SK-N-SH treated with all-trans-retinoic acid at 6 μM for 48 hours (cell line): ENCODE measurements at regions not wholly inside any gene's neighbourhood (a gene's known extent, or its start where the extent isn't known, plus 50 kb on each side); places are given as distances from the start of the nearest gene placed in this dataset.

Experiments
- ATAC-seq: fragments of 200-7000 bp; cut with Tn5 transposase; 3 replicates; pipeline ENCODE4 v1.9.1; 2020; ENCODE audit warnings: mild to moderate bottlenecking, moderate library complexity
- ARNTL ChIP-seq: fragments of 450-650 bp; formaldehyde crosslinking; IDR thresholded peaks from 2 replicates; pipeline ENCODE4 v1.5.0; 2020; ENCODE audit warnings: low read depth, mild to moderate bottlenecking, moderate library complexity, borderline replicate concordance
- CSDC2 ChIP-seq: fragments of 250-450 bp; sonication (Bioruptor Pico); IDR thresholded peaks from 2 replicates; pipeline ENCODE4 v1.5.0; 2020; ENCODE audit warnings: mild to moderate bottlenecking, moderate library complexity
- ESRRG ChIP-seq: fragments of 250-450 bp; sonication (Bioruptor Pico); IDR thresholded peaks from 2 replicates; pipeline ENCODE4 v1.6.1; 2021; ENCODE audit warnings: mild to moderate bottlenecking
- PATZ1 ChIP-seq: fragments of 250-450 bp; sonication (Bioruptor Pico); IDR thresholded peaks from 2 replicates; pipeline ENCODE4 v1.8.0; 2020; ENCODE audit warnings: mild to moderate bottlenecking, moderate library complexity, borderline replicate concordance
- POU6F1 ChIP-seq: fragments of 250-450 bp; sonication (Bioruptor Pico); IDR thresholded peaks from 2 replicates; pipeline ENCODE4 v1.8.0; 2021; ENCODE audit warnings: low read depth, mild to moderate bottlenecking, moderate library complexity, borderline replicate concordance
- PPARA ChIP-seq: fragments of 250-450 bp; sonication (Bioruptor Pico); IDR thresholded peaks from 2 replicates; pipeline ENCODE4 v1.5.0; 2020; ENCODE audit warnings: mild to moderate bottlenecking, borderline replicate concordance
- RARB ChIP-seq: fragments of 250-450 bp; sonication (Bioruptor Pico); IDR thresholded peaks from 2 replicates; pipeline ENCODE4 v1.8.0; 2021; ENCODE audit warnings: mild to moderate bottlenecking, moderate library complexity
- SNAI2 ChIP-seq: fragments of 250-450 bp; sonication (Bioruptor Pico); IDR thresholded peaks from 2 replicates; pipeline ENCODE4 v1.5.0; 2020; ENCODE audit warnings: mild to moderate bottlenecking, moderate library complexity
- TOX ChIP-seq: fragments of 250-450 bp; sonication (Bioruptor Pico); IDR thresholded peaks from 2 replicates; pipeline ENCODE4 v1.8.0; 2021; ENCODE audit warnings: mild to moderate bottlenecking, moderate library complexity, borderline replicate concordance
- TSHZ2 ChIP-seq: fragments of 250-450 bp; sonication (Bioruptor Pico); IDR thresholded peaks from 2 replicates; pipeline ENCODE4 v1.5.0; 2020; ENCODE audit warnings: mild to moderate bottlenecking, moderate library complexity
- ZFP3 ChIP-seq: fragments of 250-450 bp; sonication (Bioruptor Pico); IDR thresholded peaks from 2 replicates; pipeline ENCODE4 v1.5.0; 2020; ENCODE audit warnings: mild to moderate bottlenecking, moderate library complexity
- ZFP30 ChIP-seq: fragments of 450-650 bp; formaldehyde crosslinking; IDR thresholded peaks from 2 replicates; pipeline ENCODE4 v1.5.0; 2022; ENCODE audit warnings: mild to moderate bottlenecking, moderate library complexity
- ZNF70 ChIP-seq: fragments of 450-650 bp; formaldehyde crosslinking; IDR thresholded peaks from 2 replicates; pipeline ENCODE4 v1.5.0; 2020; ENCODE audit warnings: mild to moderate bottlenecking, moderate library complexity

- no peak for TF ChIP-seq TSHZ2 (CRISPR knock-in tag)
- no peak for TF ChIP-seq ARNTL (CRISPR knock-in tag)
- no peak for TF ChIP-seq POU6F1
- TF ChIP-seq TOX (CRISPR knock-in tag): no peak
Observed at GRCh38 chr2:120844070-120844738, 108.5 kb downstream of the GLI2 start (continued).

- no peak for ATAC-seq
Observed at GRCh38 chr2:120845277-120845676, 109.6 kb downstream of the GLI2 start.

GRCh38 chr2:120846406-120847095 is 110.9 kb downstream of the GLI2 start:
- no peak for ATAC-seq
- TF ChIP-seq CSDC2 (CRISPR knock-in tag) (no peak), RARB (no peak), PATZ1 (no peak), POU6F1 (no peak), PPARA (CRISPR knock-in tag) (no peak), TSHZ2 (CRISPR knock-in tag) (no peak), ESRRG (CRISPR knock-in tag) (no peak), ZNF70 (CRISPR knock-in tag) (no peak), TOX (CRISPR knock-in tag) (no peak), SNAI2 (CRISPR knock-in tag) (no peak)

More at GRCh38 chr2:120845277-120845676, 109.6 kb downstream of the GLI2 start:
- TF ChIP-seq ZFP30 (CRISPR knock-in tag) (no peak), ZNF70 (CRISPR knock-in tag) (no peak), PATZ1 (no peak), TSHZ2 (CRISPR knock-in tag) (no peak), ZFP3 (CRISPR knock-in tag) (no peak)
- TF ChIP-seq, all 23 proteins: peak for 0
